Femur (tissue), 1 donor: ENCODE measurements at regions not wholly inside any gene's neighbourhood (a gene's known extent, or its start where the extent isn't known, plus 50 kb on each side); places are given as distances from the start of the nearest gene placed in this dataset.
"Not testable (repeated sequence)": the region's sequence is repeated elsewhere in the genome, so short reads cannot be mapped to it uniquely, and the experiment has no call there.

Experiments
- DNase-seq: peaks from one replicate; pipeline ENCODE4 v3.0.0-alpha.2; 2017

GRCh38 chr6:68053805-68054373 lies 581.2 kb upstream of the ADGRB3 start:
- no peak for DNase-seq

GRCh38 chr6:68052234-68052633 lies 582.8 kb upstream of the ADGRB3 start:
- no peak for DNase-seq

GRCh38 chr6:68049562-68049961 lies 585.5 kb upstream of the ADGRB3 start:
- no peak for DNase-seq

GRCh38 chr6:68046756-68047155 lies 588.3 kb upstream of the ADGRB3 start:
- DNase-seq: no peak

GRCh38 chr6:68046302-68046701 lies 588.8 kb upstream of the ADGRB3 start:
- DNase-seq: no peak

- DNase-seq: no peak
Observed at GRCh38 chr6:68045193-68045592, 589.9 kb upstream of the ADGRB3 start.

GRCh38 chr6:68044264-68044663 lies 590.8 kb upstream of the ADGRB3 start:
- no peak for DNase-seq

GRCh38 chr6:68043122-68043398 lies 592.0 kb upstream of the ADGRB3 start:
- DNase-seq: no peak

- DNase-seq: no peak
Observed at GRCh38 chr6:68042339-68043121, 592.6 kb upstream of the ADGRB3 start.

- DNase-seq: no peak
Observed at GRCh38 chr6:68040780-68041179, 594.3 kb upstream of the ADGRB3 start.

GRCh38 chr6:68040312-68040778 lies 594.7 kb upstream of the ADGRB3 start:
- DNase-seq: no peak

- DNase-seq: no peak
Observed at GRCh38 chr6:68039641-68040311, 595.3 kb upstream of the ADGRB3 start.

GRCh38 chr6:68038815-68039408 lies 596.2 kb upstream of the ADGRB3 start:
- DNase-seq: no peak

GRCh38 chr6:68032217-68032616 lies 602.9 kb upstream of the ADGRB3 start:
- DNase-seq: no peak

- DNase-seq: no peak
Observed at GRCh38 chr6:68031054-68031453, 604.0 kb upstream of the ADGRB3 start.

- DNase-seq: no peak
Observed at GRCh38 chr6:68026483-68026882, 608.6 kb upstream of the ADGRB3 start.

- no peak for DNase-seq
Observed at GRCh38 chr6:68025764-68026163, 609.3 kb upstream of the ADGRB3 start.

- no peak for DNase-seq
Observed at GRCh38 chr6:68024570-68025269, 610.4 kb upstream of the ADGRB3 start.

GRCh38 chr6:68022968-68023367 lies 612.1 kb upstream of the ADGRB3 start:
- not testable (repeated sequence) for DNase-seq

- DNase-seq: no peak
Observed at GRCh38 chr6:68013780-68014515, 621.1 kb upstream of the ADGRB3 start.

- no peak for DNase-seq
Observed at GRCh38 chr6:68012822-68013221, 622.3 kb upstream of the ADGRB3 start.

- no peak for DNase-seq
Observed at GRCh38 chr6:68010936-68011335, 624.1 kb upstream of the ADGRB3 start.

GRCh38 chr6:68008445-68008844 lies 626.6 kb upstream of the ADGRB3 start:
- no peak for DNase-seq
